Mesothelial cell of epicardium (in vitro differentiated cells): ENCODE measurements at regions not wholly inside any gene's neighbourhood (a gene's known extent, or its start where the extent isn't known, plus 50 kb on each side); places are given as distances from the start of the nearest gene placed in this dataset.

ENCODE experiments used
- DNase-seq, 2 experiments: peaks; one replicate each; pipeline ENCODE4 v3.0.0; 2021; ENCODE audit warnings: low spot score in 2 of 2; ENCODE audit not compliant: unreplicated experiment in 2 of 2
- H3K27ac Mint-ChIP-seq: 2 replicates; pipeline ENCODE4 v1.8.0; 2021; ENCODE audit warnings: mixed read lengths
- H3K27me3 Mint-ChIP-seq: 2 replicates; pipeline ENCODE4 v1.8.0; 2021; ENCODE audit warnings: low read depth, mixed read lengths
- H3K36me3 Mint-ChIP-seq: 2 replicates; pipeline ENCODE4 v1.8.0; 2021; ENCODE audit warnings: mixed read lengths
- H3K4me1 Mint-ChIP-seq: 2 replicates; pipeline ENCODE4 v1.8.0; 2021; ENCODE audit warnings: mixed read lengths
- H3K4me3 Mint-ChIP-seq: 2 replicates; pipeline ENCODE4 v1.8.0; 2021; ENCODE audit warnings: mild to moderate bottlenecking, moderate library complexity, mixed read lengths
- H3K9me3 Mint-ChIP-seq: 2 replicates; pipeline ENCODE4 v1.8.0; 2021; ENCODE audit warnings: mixed read lengths
- TF ChIP-seq, protein P1 (sequence below): fragments of 200-600 bp; sonication (generic); IDR thresholded peaks from one replicate; pipeline ENCODE4 v1.5.0; 2021; ENCODE audit warnings: antibody characterized with exemption; ENCODE audit not compliant: unreplicated experiment

DNA sequence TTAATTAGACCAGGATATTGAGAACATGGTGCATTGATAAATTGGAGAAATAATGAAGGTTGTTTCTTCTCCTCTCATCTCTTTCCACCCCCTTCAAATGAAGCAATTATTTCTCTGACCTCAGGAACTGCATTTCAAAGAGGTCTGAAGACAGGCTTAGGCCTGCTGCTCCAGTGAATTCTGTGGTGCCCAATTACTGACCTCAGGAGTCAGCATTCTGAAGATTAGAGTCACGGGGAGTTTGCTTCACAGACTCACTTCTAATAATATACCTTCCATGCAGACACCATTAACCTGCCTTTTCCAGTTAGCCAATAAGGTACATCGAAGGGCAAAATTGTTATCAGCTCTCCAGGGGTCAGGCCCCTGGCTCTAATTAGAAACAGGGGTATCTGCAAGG, 270.9 kb downstream of the GAS1 start:
- no peak overlapping the region for H3K4me3 Mint-ChIP-seq
- H3K27ac Mint-ChIP-seq: no peak overlapping the region
- peaks cover 4% of the 10 kb centered on the region for H3K9me3 Mint-ChIP-seq
- H3K4me1 Mint-ChIP-seq: peaks cover 20% of the 10 kb centered on the region
- no peak for DNase-seq
- TF ChIP-seq, protein P1, sequence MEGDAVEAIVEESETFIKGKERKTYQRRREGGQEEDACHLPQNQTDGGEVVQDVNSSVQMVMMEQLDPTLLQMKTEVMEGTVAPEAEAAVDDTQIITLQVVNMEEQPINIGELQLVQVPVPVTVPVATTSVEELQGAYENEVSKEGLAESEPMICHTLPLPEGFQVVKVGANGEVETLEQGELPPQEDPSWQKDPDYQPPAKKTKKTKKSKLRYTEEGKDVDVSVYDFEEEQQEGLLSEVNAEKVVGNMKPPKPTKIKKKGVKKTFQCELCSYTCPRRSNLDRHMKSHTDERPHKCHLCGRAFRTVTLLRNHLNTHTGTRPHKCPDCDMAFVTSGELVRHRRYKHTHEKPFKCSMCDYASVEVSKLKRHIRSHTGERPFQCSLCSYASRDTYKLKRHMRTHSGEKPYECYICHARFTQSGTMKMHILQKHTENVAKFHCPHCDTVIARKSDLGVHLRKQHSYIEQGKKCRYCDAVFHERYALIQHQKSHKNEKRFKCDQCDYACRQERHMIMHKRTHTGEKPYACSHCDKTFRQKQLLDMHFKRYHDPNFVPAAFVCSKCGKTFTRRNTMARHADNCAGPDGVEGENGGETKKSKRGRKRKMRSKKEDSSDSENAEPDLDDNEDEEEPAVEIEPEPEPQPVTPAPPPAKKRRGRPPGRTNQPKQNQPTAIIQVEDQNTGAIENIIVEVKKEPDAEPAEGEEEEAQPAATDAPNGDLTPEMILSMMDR: no peak
- H3K27me3 Mint-ChIP-seq: no peaks in the 10 kb centered on the region
- H3K36me3 Mint-ChIP-seq: no peaks in the 10 kb centered on the region

DNA sequence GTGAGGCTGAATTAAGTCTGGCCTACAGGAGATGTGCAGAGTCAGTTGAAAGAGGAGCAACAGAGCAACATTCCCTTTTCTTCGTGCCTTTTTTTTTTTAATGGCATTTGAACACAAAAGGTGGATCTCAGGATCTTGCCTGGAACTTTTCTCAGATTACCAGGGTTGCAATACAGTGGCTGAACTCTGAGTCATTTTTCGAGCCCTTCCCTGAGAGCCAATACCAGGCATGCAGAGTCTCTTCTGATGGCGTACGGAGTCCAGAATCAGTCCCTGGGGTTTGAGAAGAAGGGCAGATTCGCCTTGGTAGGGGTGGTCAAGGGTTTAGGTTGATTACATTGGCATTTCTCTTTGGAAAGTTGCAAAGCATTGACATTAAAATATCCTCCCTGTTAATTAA, 271.5 kb downstream of the GAS1 start:
- no peaks in the 10 kb centered on the region for H3K36me3 Mint-ChIP-seq
- no peak for DNase-seq
- no peak overlapping the region for H3K27ac Mint-ChIP-seq

DNA sequence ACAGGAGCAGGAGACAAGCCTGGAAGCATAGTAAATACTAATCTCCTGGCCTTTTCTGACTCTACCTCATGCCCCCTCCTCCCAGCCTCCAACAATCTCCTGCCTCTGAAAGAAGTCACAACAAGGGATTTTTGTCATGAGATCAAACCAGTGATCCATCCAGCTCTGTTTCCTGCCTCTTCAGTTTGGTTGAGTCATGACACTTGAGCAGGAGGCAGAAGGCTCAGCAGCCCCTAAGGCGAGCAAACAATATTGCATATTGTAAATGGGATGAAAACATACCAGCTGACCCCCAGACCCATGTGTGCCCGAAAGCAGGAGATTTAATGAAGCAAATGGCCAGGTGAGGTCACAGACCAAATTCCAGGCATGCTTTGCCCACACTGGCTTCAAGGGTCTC, 272.8 kb downstream of the GAS1 start:
- H3K4me1 Mint-ChIP-seq: peaks cover 26% of the 10 kb centered on the region
- DNase-seq: no peak
- H3K36me3 Mint-ChIP-seq: peaks cover 2% of the 10 kb centered on the region
- no peaks in the 10 kb centered on the region for H3K27me3 Mint-ChIP-seq
- no peak overlapping the region for H3K4me3 Mint-ChIP-seq
- no peak overlapping the region for H3K27ac Mint-ChIP-seq
- TF ChIP-seq, protein P1: no peak
- H3K9me3 Mint-ChIP-seq: peaks cover 19% of the 10 kb centered on the region

More for the DNA sequence above, 271.5 kb downstream of the GAS1 start:
- H3K4me3 Mint-ChIP-seq: no peak overlapping the region
- peaks cover 10% of the 10 kb centered on the region for H3K9me3 Mint-ChIP-seq
- TF ChIP-seq, protein P1: no peak
- H3K27me3 Mint-ChIP-seq: no peaks in the 10 kb centered on the region
- H3K4me1 Mint-ChIP-seq: peaks cover 20% of the 10 kb centered on the region

DNA sequence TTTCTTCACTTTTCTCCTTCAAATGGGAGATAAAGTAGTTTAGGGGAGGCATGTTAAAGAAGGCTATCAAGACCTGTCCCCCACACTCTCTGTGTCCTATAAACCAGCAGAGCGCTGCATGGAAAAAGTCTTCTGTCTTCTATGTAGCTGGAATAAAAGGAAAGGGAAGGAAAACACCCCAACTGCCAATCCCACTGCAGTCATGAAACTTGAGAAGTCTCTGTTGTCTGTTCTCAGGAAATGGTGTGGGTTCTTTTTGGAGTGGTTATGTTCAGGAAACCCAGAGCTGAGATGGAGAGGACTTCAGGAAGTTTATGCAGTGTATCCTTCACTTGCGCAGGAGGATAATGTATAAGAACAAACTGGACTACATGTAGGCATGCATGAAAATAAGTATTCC, 274.3 kb downstream of the GAS1 start:
- TF ChIP-seq, protein P1: no peak
- DNase-seq: no peak
- H3K27me3 Mint-ChIP-seq: no peaks in the 10 kb centered on the region
- H3K9me3 Mint-ChIP-seq: peaks cover 19% of the 10 kb centered on the region
- no peak overlapping the region for H3K27ac Mint-ChIP-seq
- no peak overlapping the region for H3K4me3 Mint-ChIP-seq
- peaks cover 2% of the 10 kb centered on the region for H3K36me3 Mint-ChIP-seq
- peaks cover 30% of the 10 kb centered on the region for H3K4me1 Mint-ChIP-seq

DNA sequence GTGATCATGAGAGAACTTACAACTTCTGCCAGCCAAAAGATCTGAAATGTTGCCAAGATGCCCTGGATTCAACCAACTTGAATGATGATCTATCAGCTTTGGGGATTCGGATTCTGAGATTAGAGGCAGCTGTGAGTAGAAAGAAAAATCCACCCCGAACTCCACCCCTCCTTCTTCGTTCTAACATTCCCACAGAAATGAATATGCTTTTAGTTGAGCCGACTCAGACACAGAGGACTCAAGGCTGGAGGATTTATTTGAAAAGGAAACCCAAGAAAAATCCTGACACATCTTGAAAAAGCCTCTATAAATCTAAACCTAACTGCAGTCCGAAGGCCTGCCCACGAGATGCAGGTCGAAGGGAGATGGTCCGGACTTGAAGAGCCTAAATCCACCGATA, 275.0 kb downstream of the GAS1 start:
- Mint-ChIP-seq H3K27ac (peak overlapping the region; percentile 50), H3K9me3 (peaks cover 19% of the 10 kb centered on the region), H3K36me3 (peaks cover 2% of the 10 kb centered on the region), H3K4me3 (no peak overlapping the region), H3K4me1 (peaks cover 30% of the 10 kb centered on the region), H3K27me3 (no peaks in the 10 kb centered on the region)
- TF ChIP-seq, protein P1: no peak
- DNase-seq: no peak

DNA sequence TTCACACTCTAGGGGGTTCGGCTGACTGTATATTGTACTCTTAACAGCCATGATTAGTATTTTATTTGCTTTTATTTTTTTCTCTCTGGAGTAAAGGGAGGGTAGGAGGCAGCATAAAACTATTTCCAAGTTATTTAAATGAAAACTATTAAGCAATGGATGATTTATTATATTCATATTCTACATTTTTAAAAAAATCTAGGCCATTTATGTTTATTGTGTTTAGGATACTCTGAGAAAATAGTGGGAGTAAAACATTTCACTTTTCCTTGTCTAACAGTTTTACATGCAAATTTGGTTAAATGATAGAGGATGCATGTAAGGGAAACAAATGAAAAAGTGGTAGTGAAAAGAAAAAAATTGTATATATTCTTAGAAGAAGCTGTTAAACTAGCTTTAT, 276.3 kb downstream of the GAS1 start:
- TF ChIP-seq, protein P1: no peak
- no peak for DNase-seq
- Mint-ChIP-seq H3K4me3 (no peak overlapping the region), H3K36me3 (peaks cover 2% of the 10 kb centered on the region), H3K9me3 (peaks cover 19% of the 10 kb centered on the region), H3K27ac (no peak overlapping the region), H3K27me3 (no peaks in the 10 kb centered on the region), H3K4me1 (peaks cover 26% of the 10 kb centered on the region)
